ENCODE measurements at regions not wholly inside any gene's neighbourhood (a gene's known extent, or its start where the extent isn't known, plus 50 kb on each side); places are given as distances from the start of the nearest gene placed in this dataset.

- DNase-seq (ENCODE audit: extremely low read depth in 1 of 2, low read depth in 1 of 2) = no peak
Measured at GRCh38 chrX:39377157-39377556, 575.9 kb downstream of the MID1IP1 start.

GRCh38 chrX:39377773-39378172, 576.5 kb downstream of the MID1IP1 start:
- no peak for DNase-seq (ENCODE audit: extremely low read depth in 1 of 2, low read depth in 1 of 2)

- DNase-seq (ENCODE audit: extremely low read depth in 1 of 2, low read depth in 1 of 2) = no peak
Measured at GRCh38 chrX:39381422-39381821, 580.2 kb downstream of the MID1IP1 start.

GRCh38 chrX:39384996-39385395, 583.7 kb downstream of the MID1IP1 start:
- DNase-seq (ENCODE audit: extremely low read depth in 1 of 2, low read depth in 1 of 2) = no peak

- DNase-seq (ENCODE audit: extremely low read depth in 1 of 2, low read depth in 1 of 2) = no peak
Measured at GRCh38 chrX:39388730-39389129, 587.5 kb downstream of the MID1IP1 start.

- no peak for DNase-seq (ENCODE audit: extremely low read depth in 1 of 2, low read depth in 1 of 2)
Measured at GRCh38 chrX:39396358-39396995, 595.2 kb downstream of the MID1IP1 start.

DNA sequence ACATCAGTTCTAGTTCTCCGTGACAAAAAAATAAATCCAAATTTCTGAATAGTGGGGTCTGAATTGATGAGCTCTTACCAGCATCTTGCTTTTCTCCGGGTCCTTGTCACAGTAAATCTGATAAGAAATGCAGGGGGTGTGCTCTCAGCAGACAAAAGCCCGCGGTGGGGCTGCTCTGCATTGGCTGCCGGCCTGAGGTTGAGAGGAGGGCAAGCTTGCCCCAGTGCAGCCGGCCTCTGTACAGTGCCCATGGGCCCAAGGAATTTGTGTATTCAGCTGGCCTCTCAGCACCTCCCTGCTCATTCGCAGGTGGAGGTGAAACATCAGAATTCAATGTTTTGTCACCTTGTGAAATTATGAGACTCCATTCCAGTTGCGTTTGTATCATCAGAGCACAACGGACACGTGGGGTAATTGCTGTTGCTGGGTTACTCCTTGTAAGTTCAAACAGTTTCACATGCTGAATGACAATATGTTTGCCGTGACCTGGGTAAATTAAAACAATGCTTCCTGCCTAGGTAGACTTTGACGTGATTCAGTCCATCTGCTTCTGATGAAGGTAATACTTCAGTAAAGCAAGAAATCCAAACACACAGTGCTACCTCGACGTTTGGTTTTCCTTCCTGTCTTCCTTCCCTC, 596.4 kb downstream of the MID1IP1 start:
- DNase-seq (ENCODE audit: extremely low read depth in 1 of 2, low read depth in 1 of 2) = no peak

DNA sequence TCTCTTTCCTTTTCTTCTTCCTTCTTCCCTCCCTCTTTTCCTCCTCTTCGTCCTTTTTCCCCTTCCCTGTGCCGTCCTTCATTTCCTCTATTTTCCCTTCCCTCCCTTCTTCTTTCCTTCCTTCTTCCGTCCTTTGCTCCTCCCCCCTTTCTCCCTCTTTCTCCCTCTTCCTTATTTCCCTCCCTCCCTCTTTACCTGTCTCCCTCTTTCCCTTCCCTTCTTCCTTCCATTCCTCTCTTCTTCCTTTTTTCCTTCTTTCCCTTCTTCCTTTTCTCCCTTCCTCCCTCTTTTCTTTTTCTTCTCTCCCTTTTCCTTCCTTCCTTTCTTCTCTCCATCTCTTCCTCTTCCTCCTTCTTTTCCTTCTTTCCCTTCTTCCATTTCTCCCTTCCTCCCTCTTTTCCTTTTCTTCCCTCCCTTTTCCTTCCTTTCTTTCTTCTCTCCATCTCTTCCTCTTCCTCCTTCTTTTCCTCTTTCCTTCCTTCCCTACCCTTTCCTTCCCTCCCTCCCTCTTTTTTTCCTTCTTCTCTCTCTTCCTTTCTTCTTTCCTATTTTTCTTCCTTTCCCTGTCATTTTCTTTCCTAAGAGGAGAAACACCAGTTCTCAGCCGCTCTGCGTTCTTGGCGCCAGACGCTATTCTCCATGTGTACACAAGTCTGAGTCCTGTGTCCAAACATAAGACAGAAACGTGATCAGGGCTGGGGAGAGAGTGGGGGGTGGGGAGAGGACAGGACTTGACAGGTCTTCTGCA, 597.1 kb downstream of the MID1IP1 start:
- no peak for DNase-seq (ENCODE audit: extremely low read depth in 1 of 2, low read depth in 1 of 2)

DNA sequence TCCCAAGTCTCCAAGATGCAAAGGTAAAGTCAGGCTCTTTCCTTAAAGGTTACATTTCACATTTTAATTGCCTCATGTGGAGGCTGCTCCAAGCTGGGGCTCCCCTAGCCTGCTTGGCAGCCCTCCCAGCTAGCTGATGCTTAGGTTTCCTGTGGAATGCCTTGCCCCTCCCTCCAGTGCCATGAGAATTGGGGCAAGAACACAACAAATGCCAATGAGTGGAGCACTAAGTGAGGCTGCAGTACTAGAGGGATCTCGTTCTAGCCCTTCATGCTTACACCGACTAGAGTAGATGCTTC, 597.7 kb downstream of the MID1IP1 start:
- DNase-seq (ENCODE audit: extremely low read depth in 1 of 2, low read depth in 1 of 2) = no peak

DNA sequence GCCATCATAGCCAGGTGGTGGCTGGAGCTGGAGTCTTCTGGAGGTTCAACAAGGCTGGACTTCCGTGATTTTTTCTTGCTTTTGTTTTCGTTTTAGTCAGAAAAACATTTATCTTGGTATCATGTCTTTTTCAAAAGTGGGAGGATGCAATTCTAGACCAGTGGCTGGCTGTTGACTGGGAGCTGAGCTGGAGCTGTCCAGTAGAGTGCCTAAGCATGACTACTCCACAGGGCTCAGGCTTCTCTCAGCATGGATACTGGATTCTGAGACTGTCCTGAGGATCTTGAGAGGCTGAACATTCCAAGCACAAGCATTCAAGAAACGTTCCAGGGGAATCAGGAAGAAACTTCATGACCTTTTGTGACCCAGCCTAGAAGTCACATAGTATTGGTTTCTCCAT, 598.1 kb downstream of the MID1IP1 start:
- DNase-seq (ENCODE audit: extremely low read depth in 1 of 2, low read depth in 1 of 2) = no peak

DNA sequence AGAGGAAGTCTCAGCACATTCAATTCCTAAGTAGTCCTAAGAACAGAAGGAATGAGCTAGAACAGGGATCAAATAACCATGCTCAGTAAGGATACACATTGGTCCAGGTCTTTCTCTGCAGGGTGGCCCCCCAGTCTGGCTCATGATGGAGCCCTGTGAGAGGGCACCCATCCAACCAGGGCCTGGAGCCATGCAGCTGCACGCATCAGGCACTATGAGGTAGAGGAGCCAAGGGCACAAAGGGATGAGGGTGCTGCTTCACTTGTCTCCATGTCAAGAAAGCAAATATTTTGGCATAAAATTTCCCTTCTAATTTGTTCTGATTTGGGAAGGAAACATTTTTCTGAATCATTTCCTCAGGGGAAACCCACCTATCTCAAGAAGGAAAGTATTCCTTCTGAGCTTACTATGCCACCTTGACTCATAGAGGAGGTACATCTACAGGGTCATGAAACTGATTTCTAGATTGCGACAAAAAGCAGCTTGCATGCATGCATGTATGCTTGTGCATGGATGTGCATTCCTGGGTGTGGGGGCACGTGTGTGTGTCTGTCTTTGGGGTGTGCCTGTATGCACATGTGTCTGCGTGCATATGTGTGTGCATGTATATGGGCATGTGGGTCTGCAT, 600.3 kb downstream of the MID1IP1 start:
- DNase-seq (ENCODE audit: extremely low read depth in 1 of 2, low read depth in 1 of 2) = no peak

DNA sequence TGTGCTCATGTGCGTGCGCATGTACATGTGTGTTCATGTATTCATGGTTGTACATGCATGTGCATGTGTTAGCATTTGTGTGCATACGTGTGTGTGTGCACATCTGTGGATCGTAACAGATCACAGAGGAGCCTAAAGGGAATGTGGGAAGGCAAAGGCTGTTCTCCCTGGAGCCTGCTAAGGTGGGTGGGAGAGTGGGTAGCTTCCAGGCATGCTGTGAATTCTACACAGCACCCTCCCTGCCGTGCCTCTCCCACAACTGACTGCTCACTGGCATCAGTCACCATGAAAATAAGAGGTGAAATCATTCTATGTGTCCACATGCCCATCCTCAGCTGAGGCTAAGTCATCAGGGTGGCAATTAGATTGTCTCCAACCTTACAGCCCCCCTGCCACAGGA, 600.9 kb downstream of the MID1IP1 start:
- DNase-seq (ENCODE audit: extremely low read depth in 1 of 2, low read depth in 1 of 2) = no peak

- no peak for DNase-seq (ENCODE audit: extremely low read depth in 1 of 2, low read depth in 1 of 2)
Measured at GRCh38 chrX:39406799-39407198, 605.5 kb downstream of the MID1IP1 start.

DNA sequence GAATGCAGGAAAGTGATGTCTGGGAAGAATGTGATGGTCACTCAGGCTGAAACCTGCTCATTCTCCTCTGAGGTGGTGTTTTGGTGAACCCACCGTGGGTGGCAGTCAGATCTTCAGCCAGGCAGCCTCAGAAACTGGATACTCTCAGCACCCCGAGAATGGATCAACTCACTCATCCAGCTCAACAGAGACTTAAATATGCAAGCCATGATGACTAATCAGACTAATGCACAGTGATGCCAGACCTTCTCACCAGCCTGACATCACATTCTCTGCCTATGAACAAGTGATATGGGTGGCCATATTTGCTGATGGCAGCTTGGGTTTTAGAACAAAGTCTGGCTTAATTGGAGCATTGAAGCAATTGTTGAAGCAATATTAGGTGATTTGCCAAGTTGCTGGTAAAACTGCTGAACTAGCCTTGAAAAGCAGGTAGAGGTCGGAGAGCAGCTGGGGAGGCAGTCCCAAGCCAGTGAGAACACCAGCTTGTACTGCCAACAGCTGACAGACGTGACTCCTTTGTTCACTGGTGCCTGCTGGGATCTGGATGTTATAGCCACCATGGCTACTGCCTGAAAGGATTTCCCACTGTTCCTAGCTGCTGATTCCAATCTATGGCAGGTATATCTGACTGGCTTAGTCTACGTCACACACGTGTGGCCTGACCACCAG, 608.1 kb downstream of the MID1IP1 start:
- no peak for DNase-seq (ENCODE audit: extremely low read depth in 1 of 2, low read depth in 1 of 2)

DNA sequence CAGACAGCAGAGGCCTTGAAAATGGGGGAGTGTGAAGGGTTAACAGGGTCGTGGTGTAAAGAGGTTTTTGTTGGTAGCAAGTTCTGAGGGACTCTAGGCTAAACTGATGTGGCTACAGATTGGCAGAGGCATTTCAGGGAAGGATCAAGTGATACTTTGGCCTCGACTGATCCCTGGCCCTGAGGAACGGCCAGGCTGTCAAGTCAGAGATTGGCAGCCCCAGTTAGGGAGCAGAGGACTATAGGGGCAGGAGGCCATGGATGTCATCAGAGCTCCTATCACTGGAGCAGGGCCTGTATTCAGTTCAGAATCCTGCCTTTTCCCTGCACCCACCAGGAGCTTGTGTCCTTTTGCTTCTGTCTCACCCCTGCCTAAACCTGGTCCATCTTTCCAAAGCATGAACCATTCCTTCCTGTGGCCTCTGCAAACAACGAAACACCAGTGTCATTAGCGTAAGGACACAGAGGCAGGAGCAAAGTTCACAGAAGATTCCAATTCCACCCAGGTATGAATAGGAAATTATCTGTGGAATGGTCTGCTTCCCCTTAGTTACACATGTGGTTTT, 613.1 kb downstream of the MID1IP1 start:
- DNase-seq (ENCODE audit: extremely low read depth in 1 of 2, low read depth in 1 of 2) = no peak

- DNase-seq (ENCODE audit: extremely low read depth in 1 of 2, low read depth in 1 of 2) = no peak
Measured at GRCh38 chrX:39416547-39417260, 615.4 kb downstream of the MID1IP1 start.

DNA sequence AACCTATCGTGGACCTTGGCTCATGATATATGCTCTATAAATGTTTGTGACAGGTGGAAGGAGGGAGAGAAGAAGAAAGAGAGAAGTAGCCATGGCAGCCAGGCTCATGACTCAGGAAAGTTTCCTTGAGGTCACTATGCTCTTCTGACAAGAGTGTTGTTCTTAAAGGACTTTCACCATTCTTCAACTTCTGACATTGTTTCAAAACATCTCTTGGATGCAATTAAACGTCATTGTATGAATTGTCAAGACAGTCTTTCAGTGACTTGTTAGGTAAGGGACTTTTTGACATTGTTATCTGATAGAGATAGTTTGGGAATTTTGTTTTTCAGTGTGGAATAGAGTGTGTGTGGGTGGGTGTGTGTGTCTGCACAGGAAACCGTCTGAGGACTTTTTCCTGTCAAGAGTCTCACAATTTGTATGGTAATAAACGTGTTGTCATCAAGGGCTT, 617.0 kb downstream of the MID1IP1 start:
- DNase-seq (ENCODE audit: extremely low read depth in 1 of 2, low read depth in 1 of 2) = no peak

DNA sequence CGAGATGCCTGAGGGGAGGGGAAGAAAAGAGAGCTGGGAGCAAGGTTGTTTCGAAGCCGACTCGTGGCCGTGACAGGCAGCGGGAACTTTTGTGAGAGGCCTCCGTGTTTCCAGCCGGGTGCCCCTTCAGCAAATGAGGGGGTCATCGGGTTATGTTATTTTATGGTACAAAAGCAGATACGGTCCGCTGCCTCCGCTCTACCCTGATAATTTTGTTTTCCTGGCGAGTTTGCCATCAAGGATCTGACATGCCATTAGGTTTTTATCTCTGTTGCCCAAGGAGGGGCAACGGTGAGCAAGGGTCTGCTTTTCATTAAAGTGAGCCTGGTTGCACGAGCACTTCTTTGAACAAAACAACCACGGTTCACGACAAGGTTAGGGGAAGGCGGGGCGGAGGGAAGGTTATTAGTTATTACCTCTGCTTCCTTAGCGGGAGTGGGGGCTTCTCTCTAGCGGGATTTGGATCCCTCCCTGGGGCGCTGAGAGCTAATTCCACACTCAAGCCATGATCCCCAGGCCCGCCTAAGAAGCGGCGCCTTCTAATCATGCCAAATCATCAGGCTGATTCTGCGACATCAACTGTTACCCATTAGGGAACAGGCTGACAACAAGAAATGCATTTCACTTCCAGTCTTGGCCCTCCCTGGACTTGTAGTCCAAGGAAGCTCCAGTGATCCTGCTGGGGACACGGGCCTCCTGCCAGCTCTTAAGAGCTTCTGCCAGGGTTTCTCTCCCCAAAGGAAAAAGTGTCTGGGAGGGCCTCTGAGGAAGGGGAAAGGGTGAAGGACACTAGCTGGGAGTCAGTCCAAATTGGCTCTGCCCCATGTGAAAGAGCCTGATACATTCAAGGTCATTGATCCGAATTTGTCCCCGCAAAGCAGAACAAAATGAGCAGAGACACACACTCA, 617.7 kb downstream of the MID1IP1 start:
- DNase-seq (ENCODE audit: extremely low read depth in 1 of 2, low read depth in 1 of 2) = no peak

GRCh38 chrX:39421006-39421405, 619.7 kb downstream of the MID1IP1 start:
- DNase-seq (ENCODE audit: extremely low read depth in 1 of 2, low read depth in 1 of 2) = no peak

Data from stimulated activated CD8-positive, alpha-beta memory T cell treated with anti-CD3 and anti-CD28 coated beads, Interleukin-7, amount 100 ng/mL, for 48 hours (primary cell).